ENCODE measurements at regions not wholly inside any gene's neighbourhood (a gene's known extent, or its start where the extent isn't known, plus 50 kb on each side); places are given as distances from the start of the nearest gene placed in this dataset.

- DNase-seq (ENCODE audit: low spot score in 2 of 2) = no peak
- H3K4me3 ChIP-seq = no peak overlapping the region
- no peak overlapping the region for H3K27ac ChIP-seq
- TF ChIP-seq CTCF (IDR thresholded peaks at IDR 0.05) = no peak
- H3K4me1 ChIP-seq = no peaks in the 10 kb centered on the region
- no peaks in the 10 kb centered on the region for H3K9me3 ChIP-seq
- intact Hi-C loops (cut with DNase I) = no loop called here
- no peaks in the 10 kb centered on the region for H3K36me3 ChIP-seq
- H3K27me3 ChIP-seq = no peaks in the 10 kb centered on the region
Measured at GRCh38 chr4:159722918-159723317, 620.0 kb downstream of the RAPGEF2 start.

DNA sequence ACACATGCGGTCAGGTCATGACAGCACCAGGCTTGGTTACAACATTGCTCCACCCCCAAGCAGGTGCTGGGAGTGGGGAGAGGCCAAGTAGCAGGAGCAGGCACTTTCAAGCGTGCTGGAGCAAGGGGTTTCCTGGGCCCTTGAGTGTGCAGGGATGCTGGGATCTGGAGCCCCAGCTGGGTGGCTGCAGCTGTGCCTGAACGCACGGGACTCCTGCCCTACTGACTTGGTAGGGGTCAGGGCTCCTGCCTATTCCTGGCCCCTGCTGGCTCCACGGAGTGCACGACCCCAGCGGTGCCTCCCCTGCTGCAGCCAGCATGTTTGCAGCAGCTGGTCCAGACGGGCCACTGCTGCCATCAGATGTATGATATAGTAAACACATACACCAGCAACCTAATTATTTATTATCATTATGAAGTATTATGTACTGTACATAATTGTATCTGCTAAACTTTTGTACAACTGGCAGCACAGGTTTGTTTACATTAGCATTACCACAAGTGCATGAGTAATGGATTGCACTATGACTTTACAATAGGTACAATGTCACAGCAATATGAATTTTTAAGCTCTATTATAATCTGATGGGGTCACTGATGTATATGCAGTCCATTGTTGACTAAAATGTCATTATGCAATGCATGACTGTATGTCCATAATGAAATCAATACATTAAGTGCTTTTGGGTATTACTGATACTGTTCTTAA, 620.6 kb downstream of the RAPGEF2 start:
- no peak for TF ChIP-seq CTCF (IDR thresholded peaks at IDR 0.05)
- H3K27me3 ChIP-seq = no peaks in the 10 kb centered on the region
- H3K36me3 ChIP-seq = no peaks in the 10 kb centered on the region
- H3K27ac ChIP-seq = no peak overlapping the region
- no peaks in the 10 kb centered on the region for H3K4me1 ChIP-seq
- no peaks in the 10 kb centered on the region for H3K9me3 ChIP-seq
- intact Hi-C loops (cut with DNase I) = no loop called here
- H3K4me3 ChIP-seq = no peak overlapping the region
- DNase-seq (ENCODE audit: low spot score in 2 of 2) = no peak

DNA sequence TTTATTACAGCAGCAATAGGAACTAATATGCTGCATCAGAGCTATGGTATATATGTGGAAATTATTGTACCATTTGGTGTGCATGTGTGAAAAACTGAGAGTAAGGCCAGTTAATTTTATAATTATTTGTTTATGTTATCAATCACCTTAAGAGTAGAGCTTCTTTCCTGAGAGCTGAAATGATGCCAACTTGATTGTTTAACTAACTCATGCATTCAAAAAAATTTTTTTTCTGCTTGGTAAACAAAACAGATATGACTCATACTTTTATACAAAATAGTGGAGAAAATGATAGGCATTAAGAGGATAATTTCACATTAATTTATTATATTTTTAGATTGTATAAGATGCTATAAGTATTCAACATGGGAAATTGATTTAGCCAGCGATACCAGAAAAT, 622.7 kb downstream of the RAPGEF2 start:
- no peaks in the 10 kb centered on the region for H3K9me3 ChIP-seq
- no peak overlapping the region for H3K4me3 ChIP-seq
- H3K27me3 ChIP-seq = no peaks in the 10 kb centered on the region
- TF ChIP-seq CTCF (IDR thresholded peaks at IDR 0.05) = no peak
- DNase-seq (ENCODE audit: low spot score in 2 of 2) = no peak
- intact Hi-C loops (cut with DNase I) = no loop called here
- no peak overlapping the region for H3K27ac ChIP-seq
- H3K4me1 ChIP-seq = no peaks in the 10 kb centered on the region
- no peaks in the 10 kb centered on the region for H3K36me3 ChIP-seq

DNA sequence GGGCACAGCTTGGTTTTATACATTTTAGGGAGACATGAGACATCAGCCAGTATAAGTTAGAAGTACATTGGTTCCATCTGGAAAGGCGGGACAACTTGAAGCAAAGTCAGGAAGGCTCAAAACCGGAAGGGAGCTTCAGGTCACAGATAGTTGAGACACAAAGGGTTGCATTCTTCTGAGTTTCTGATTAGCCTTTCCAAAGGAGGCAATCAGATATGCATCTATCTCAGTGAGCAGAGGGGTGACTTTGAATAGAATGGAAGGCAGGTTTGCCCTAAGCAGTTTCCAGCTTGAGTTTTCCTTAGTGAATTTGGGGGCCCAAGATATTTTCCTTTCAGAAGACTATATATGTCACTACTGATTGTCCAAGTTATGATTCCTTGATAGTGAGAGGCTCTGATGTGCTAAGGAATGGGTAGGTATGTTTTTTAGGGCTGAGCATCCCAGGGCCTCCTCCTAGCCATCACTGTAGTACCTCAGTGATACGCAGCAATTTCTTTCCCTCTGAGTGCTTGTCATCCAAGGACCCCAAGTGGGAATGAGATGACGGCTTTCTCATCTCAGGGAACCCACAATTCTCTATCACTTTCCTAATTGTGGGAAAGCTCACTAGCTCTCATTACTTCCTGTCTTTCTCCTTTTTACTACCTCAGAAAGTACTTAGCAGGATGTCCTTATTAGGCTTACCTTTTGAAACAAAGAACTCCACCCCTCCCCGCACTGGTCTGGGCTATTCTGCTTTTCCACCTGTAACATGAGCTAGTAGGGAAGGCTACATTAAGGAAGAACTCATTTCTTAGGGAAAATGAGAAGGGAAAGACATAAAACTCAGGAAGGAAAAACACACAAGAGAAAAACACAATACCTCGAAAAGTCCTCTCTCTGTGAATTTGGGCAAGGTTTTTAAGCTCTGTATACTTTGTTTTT, 632.7 kb downstream of the RAPGEF2 start:
- no peaks in the 10 kb centered on the region for H3K9me3 ChIP-seq
- no peak for DNase-seq (ENCODE audit: low spot score in 2 of 2)
- no peak for TF ChIP-seq CTCF (IDR thresholded peaks at IDR 0.05)
- H3K4me3 ChIP-seq = no peak overlapping the region
- H3K27ac ChIP-seq = no peak overlapping the region
- H3K4me1 ChIP-seq = no peaks in the 10 kb centered on the region
- H3K36me3 ChIP-seq = no peaks in the 10 kb centered on the region
- H3K27me3 ChIP-seq = no peaks in the 10 kb centered on the region
- intact Hi-C loops (cut with DNase I) = no loop called here

- H3K4me1 ChIP-seq = no peaks in the 10 kb centered on the region
- TF ChIP-seq CTCF (IDR thresholded peaks at IDR 0.05) = no peak
- no peaks in the 10 kb centered on the region for H3K9me3 ChIP-seq
- H3K27ac ChIP-seq = no peak overlapping the region
- no peak overlapping the region for H3K4me3 ChIP-seq
- H3K27me3 ChIP-seq = no peaks in the 10 kb centered on the region
- intact Hi-C loops (cut with DNase I) = no loop called here
- H3K36me3 ChIP-seq = no peaks in the 10 kb centered on the region
- no peak for DNase-seq (ENCODE audit: low spot score in 2 of 2)
Measured at GRCh38 chr4:159736411-159736810, 633.5 kb downstream of the RAPGEF2 start.

Data from ascending aorta (tissue), 2 donors.